CD14-positive monocyte (primary cell): ENCODE measurements at regions not wholly inside any gene's neighbourhood (a gene's known extent, or its start where the extent isn't known, plus 50 kb on each side); places are given as distances from the start of the nearest gene placed in this dataset.

ENCODE experiments used
- DNase-seq, 3 donors: peaks; one replicate each; pipeline ENCODE4 v3.0.0-alpha.2; 2011 to 2022
- H2AFZ ChIP-seq: 2 replicates; pipeline ENCODE4 v1.6.0; 2012; ENCODE audit warnings: mild to moderate bottlenecking, low read depth, low read length, inconsistent platforms; ENCODE audit not compliant: insufficient read depth, poor library complexity, severe bottlenecking
- H3K27ac ChIP-seq, 2 donors: 1 replicate in 1 of 2; 2 replicates in 1 of 2; pipeline ENCODE4 v1.5.1; 2012 to 2013; ENCODE audit warnings: low read length in 2 of 2, control low read depth in 1 of 2, inconsistent platforms in 1 of 2, low read depth in 1 of 2, mild to moderate bottlenecking in 1 of 2
- H3K27me3 ChIP-seq, 2 donors: one replicate each; pipeline versions ENCODE4 v1.6.0 to v1.6.1; 2011 to 2013; ENCODE audit warnings: low read length in 2 of 2; ENCODE audit not compliant: control insufficient read depth in 2 of 2, insufficient read depth in 2 of 2
- H3K36me3 ChIP-seq, 2 donors: replicated peaks in 1 of 2; 1 replicate in 1 of 2; 2 replicates in 1 of 2; pipeline versions ENCODE4 v1.5.1 to v1.6.1; 2012 to 2013; ENCODE audit warnings: low read length in 2 of 2, control low read depth in 1 of 2, inconsistent platforms in 1 of 2, mild to moderate bottlenecking in 1 of 2; ENCODE audit not compliant: insufficient read depth in 2 of 2, control insufficient read depth in 1 of 2
- H3K4me1 ChIP-seq, 2 donors: 1 replicate in 1 of 2; 2 replicates in 1 of 2; pipeline versions ENCODE4 v1.5.1 to v1.6.1; 2012 to 2013; ENCODE audit warnings: low read length in 2 of 2, control low read depth in 1 of 2, inconsistent platforms in 1 of 2, mild to moderate bottlenecking in 1 of 2, moderate library complexity in 1 of 2; ENCODE audit not compliant: insufficient read depth in 2 of 2, control insufficient read depth in 1 of 2
- H3K4me2 ChIP-seq: replicated peaks from 2 replicates; pipeline ENCODE3; 2012; ENCODE audit warnings: low read length, moderate library complexity, mild to moderate bottlenecking; ENCODE audit not compliant: poor library complexity, severe bottlenecking; ENCODE audit errors: extremely low read depth
- H3K4me3 ChIP-seq, 3 experiments: fragments of 200-600 bp in 1 of 3; sonication (generic) in 1 of 3; replicated peaks in 1 of 3; 1 replicate in 2 of 3; 2 replicates in 1 of 3; pipeline ENCODE4 v1.5.1; 2011 to 2013; ENCODE audit warnings: low read length in 3 of 3, mild to moderate bottlenecking in 3 of 3, control low read depth in 2 of 3, low read depth in 2 of 3, inconsistent platforms in 1 of 3, moderate library complexity in 1 of 3
- H3K79me2 ChIP-seq: 2 replicates; pipeline ENCODE4 v1.6.0; 2012; ENCODE audit warnings: mild to moderate bottlenecking, control low read depth, inconsistent platforms, low read length, moderate library complexity; ENCODE audit not compliant: insufficient read depth
- H3K9ac ChIP-seq: 2 replicates; pipeline ENCODE4 v1.6.0; 2017; ENCODE audit warnings: low read length, mild to moderate bottlenecking; ENCODE audit not compliant: insufficient read depth, poor library complexity, severe bottlenecking
- H3K9me3 ChIP-seq, 2 donors: replicated peaks in 1 of 2; 1 replicate in 1 of 2; 2 replicates in 1 of 2; pipeline versions ENCODE4 v1.5.1 to v1.6.1; 2012 to 2013; ENCODE audit warnings: low read length in 2 of 2, control low read depth in 1 of 2; ENCODE audit not compliant: control insufficient read depth in 1 of 2, insufficient read depth in 1 of 2
- H4K20me1 ChIP-seq: 2 replicates; pipeline ENCODE4 v1.6.0; 2012; ENCODE audit warnings: mild to moderate bottlenecking, low read length, control low read depth, moderate library complexity; ENCODE audit not compliant: insufficient read depth
- H3K27ac Mint-ChIP-seq, 7 donors: one replicate each; pipeline ENCODE4 v1.8.0; 2020; ENCODE audit warnings: mild to moderate bottlenecking in 7 of 7, mixed read lengths in 7 of 7, moderate library complexity in 6 of 7, inconsistent platforms in 2 of 7
- H3K27me3 Mint-ChIP-seq, 3 donors: one replicate each; pipeline ENCODE4 v1.8.0; 2021 to 2022; ENCODE audit warnings: low read depth in 3 of 3, mild to moderate bottlenecking in 3 of 3, mixed read lengths in 3 of 3, moderate library complexity in 3 of 3, inconsistent platforms in 1 of 3
- H3K36me3 Mint-ChIP-seq, 2 donors: one replicate each; pipeline ENCODE4 v1.8.0; 2020; ENCODE audit warnings: mixed read lengths in 2 of 2, inconsistent platforms in 1 of 2, mild to moderate bottlenecking in 1 of 2
- H3K4me1 Mint-ChIP-seq: one replicate; pipeline ENCODE4 v1.8.0; 2020; ENCODE audit warnings: mild to moderate bottlenecking, mixed read lengths
- H3K4me3 Mint-ChIP-seq, 2 donors: one replicate each; pipeline ENCODE4 v1.8.0; 2020; ENCODE audit warnings: mild to moderate bottlenecking in 2 of 2, mixed read lengths in 2 of 2, moderate library complexity in 1 of 2
- H3K9me3 Mint-ChIP-seq, 7 donors: one replicate each; pipeline ENCODE4 v1.8.0; 2020 to 2022; ENCODE audit warnings: mixed read lengths in 7 of 7, mild to moderate bottlenecking in 6 of 7, moderate library complexity in 6 of 7, inconsistent platforms in 2 of 7
- WGBS: methylation state at CpG from one replicate; pipeline ENCODE4 v1.1.5; 2013; ENCODE audit warnings: missing lambda C conversion rate; ENCODE audit not compliant: insufficient coverage; 5-methylcytosine and 5-hydroxymethylcytosine counted together
- intact Hi-C, 2 donors: fragments of 100-400 bp; cut with micrococcal nuclease; formaldehyde crosslinking; loops; one replicate each; pipeline versions ENCODE4 v1.15.0 to v1.15.1; 2023
- TF ChIP-seq, protein P1 (sequence below): fragments of 200-600 bp; IDR thresholded peaks from one replicate; pipeline ENCODE4 v1.8.0; 2022; ENCODE audit warnings: antibody characterized with exemption, mild to moderate bottlenecking

DNA sequence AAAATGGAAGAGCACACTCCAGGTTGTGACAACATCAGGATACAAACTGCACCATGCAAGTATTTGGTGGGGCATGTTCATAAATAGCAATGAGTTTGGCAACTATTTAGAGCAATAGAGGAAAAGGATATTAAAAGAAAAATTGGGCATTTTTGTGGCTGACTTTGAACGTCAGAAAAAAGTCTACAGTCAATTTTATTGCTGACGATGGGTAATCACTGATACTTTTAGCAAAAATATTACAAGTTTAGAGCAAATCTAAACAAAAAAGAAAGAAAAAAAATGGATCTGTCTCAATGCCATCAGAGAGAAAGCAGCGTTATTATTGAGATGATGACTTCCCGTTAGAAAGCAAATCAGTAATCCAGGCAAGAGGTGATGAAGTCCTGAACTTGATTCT is 65.2 kb downstream of the CGGBP1 start:
- Mint-ChIP-seq H3K4me1 (peaks cover 17% of the 10 kb centered on the region), H3K36me3 (no peaks in the 10 kb centered on the region), H3K9me3 (no peaks in the 10 kb centered on the region), H3K27ac (no peak overlapping the region), H3K4me3 (no peak overlapping the region), H3K27me3 (peaks cover 0 to 2% (median 0%) of the 10 kb centered on the region in 3 donors)
- no peak for DNase-seq
- H2AFZ ChIP-seq: no peak overlapping the region
- H3K79me2 ChIP-seq: no peaks in the 10 kb centered on the region
- H3K27ac ChIP-seq: no peak overlapping the region
- TF ChIP-seq, protein P1, sequence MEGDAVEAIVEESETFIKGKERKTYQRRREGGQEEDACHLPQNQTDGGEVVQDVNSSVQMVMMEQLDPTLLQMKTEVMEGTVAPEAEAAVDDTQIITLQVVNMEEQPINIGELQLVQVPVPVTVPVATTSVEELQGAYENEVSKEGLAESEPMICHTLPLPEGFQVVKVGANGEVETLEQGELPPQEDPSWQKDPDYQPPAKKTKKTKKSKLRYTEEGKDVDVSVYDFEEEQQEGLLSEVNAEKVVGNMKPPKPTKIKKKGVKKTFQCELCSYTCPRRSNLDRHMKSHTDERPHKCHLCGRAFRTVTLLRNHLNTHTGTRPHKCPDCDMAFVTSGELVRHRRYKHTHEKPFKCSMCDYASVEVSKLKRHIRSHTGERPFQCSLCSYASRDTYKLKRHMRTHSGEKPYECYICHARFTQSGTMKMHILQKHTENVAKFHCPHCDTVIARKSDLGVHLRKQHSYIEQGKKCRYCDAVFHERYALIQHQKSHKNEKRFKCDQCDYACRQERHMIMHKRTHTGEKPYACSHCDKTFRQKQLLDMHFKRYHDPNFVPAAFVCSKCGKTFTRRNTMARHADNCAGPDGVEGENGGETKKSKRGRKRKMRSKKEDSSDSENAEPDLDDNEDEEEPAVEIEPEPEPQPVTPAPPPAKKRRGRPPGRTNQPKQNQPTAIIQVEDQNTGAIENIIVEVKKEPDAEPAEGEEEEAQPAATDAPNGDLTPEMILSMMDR: no peak
- no peaks in the 10 kb centered on the region for H3K27me3 ChIP-seq
- no peak overlapping the region for H3K4me2 ChIP-seq
- WGBS: no CpG with 5 or more reads among the region's 4 CpGs
- no peak overlapping the region for H3K4me3 ChIP-seq
- intact Hi-C loops: no loop called here
- H4K20me1 ChIP-seq: no peaks in the 10 kb centered on the region
- H3K36me3 ChIP-seq: no peaks in the 10 kb centered on the region
- no peak overlapping the region for H3K9ac ChIP-seq
- no peaks in the 10 kb centered on the region for H3K9me3 ChIP-seq
- H3K4me1 ChIP-seq: peaks cover 13 to 24% of the 10 kb centered on the region in 2 donors

DNA sequence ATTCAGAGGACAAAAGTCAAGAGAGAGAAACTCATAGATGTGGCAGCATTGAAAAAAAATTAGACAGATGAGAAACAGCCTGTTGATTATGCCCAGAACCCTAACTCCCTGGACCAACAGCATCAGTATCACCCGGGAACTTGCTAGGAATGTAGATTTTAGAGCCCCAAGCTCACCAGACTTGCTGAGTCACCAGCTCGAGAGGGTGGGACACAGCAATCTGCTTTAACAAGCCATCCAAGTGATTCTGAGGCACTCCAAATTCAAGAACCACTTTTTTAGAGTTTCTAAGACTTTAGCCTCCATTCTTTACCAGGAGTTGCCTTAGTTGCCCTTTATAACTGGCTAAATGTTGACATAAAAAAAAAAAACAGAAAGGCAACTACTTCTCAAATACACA is 70.9 kb downstream of the CGGBP1 start:
- Mint-ChIP-seq H3K27ac (no peak overlapping the region), H3K27me3 (peaks cover 0 to 4% (median 0%) of the 10 kb centered on the region in 3 donors), H3K9me3 (no peaks in the 10 kb centered on the region), H3K4me1 (no peaks in the 10 kb centered on the region), H3K36me3 (no peaks in the 10 kb centered on the region), H3K4me3 (no peak overlapping the region)
- H3K79me2 ChIP-seq: no peaks in the 10 kb centered on the region
- no peaks in the 10 kb centered on the region for H3K27me3 ChIP-seq
- no peak for DNase-seq
- H2AFZ ChIP-seq: no peak overlapping the region
- H3K4me1 ChIP-seq: no peaks in the 10 kb centered on the region
- 38% methylated on average over 1 of the region's 2 CpGs for WGBS
- H3K27ac ChIP-seq: no peak overlapping the region
- no peaks in the 10 kb centered on the region for H4K20me1 ChIP-seq
- H3K4me2 ChIP-seq: no peak overlapping the region
- TF ChIP-seq, protein P1: no peak
- intact Hi-C loops: no loop called here
- no peak overlapping the region for H3K9ac ChIP-seq
- no peak overlapping the region for H3K4me3 ChIP-seq
- H3K36me3 ChIP-seq: no peaks in the 10 kb centered on the region
- no peaks in the 10 kb centered on the region for H3K9me3 ChIP-seq
